Esophagus muscularis mucosa (tissue), 4 donors: ENCODE measurements at regions not wholly inside any gene's neighbourhood (a gene's known extent, or its start where the extent isn't known, plus 50 kb on each side); places are given as distances from the start of the nearest gene placed in this dataset.
A peak's percentile ranks its signal among the peaks of the same experiment; 100 is the strongest.

Experiments used
- DNase-seq: peaks from one replicate; pipeline ENCODE4 v3.0.0-alpha.2; 2017; ENCODE audit errors: extremely low spot score
- H3K27ac ChIP-seq, 4 donors: fragments of 200-600 bp; sonication (generic); replicated peaks in 1 of 4; 1 replicate in 3 of 4; 2 replicates in 1 of 4; pipeline ENCODE4 v1.5.1; 2016 to 2019; ENCODE audit warnings: mild to moderate bottlenecking in 1 of 4
- H3K27me3 ChIP-seq, 4 donors: fragments of 200-600 bp; sonication (generic); one replicate each; pipeline versions ENCODE4 v1.5.1 to v1.6.0; 2016 to 2019
- H3K36me3 ChIP-seq, 4 donors: fragments of 200-600 bp; sonication (generic); one replicate each; pipeline ENCODE4 v1.5.1; 2016 to 2019
- H3K4me1 ChIP-seq, 4 donors: fragments of 200-600 bp; sonication (generic); one replicate each; pipeline ENCODE4 v1.5.1; 2016 to 2019
- H3K4me3 ChIP-seq, 4 donors: fragments of 200-600 bp; sonication (generic); 1 replicate in 2 of 4; 2 replicates in 2 of 4; pipeline ENCODE4 v1.5.1; 2016 to 2019; ENCODE audit warnings: mild to moderate bottlenecking in 4 of 4, moderate library complexity in 1 of 4
- H3K9me3 ChIP-seq, 4 donors: fragments of 200-600 bp; sonication (generic); 1 replicate in 3 of 4; 2 replicates in 1 of 4; pipeline ENCODE4 v1.5.1; 2016 to 2019
- CTCF ChIP-seq, 3 experiments: fragments of 200-600 bp in 2 of 3; fragments of 450-650 bp in 1 of 3; sonication (generic) in 2 of 3; IDR thresholded peaks; one replicate each; pipeline ENCODE4 v1.5.1; 2017 to 2019; ENCODE audit warnings: antibody characterized with exemption in 3 of 3, mild to moderate bottlenecking in 2 of 3, moderate library complexity in 1 of 3
- EP300 ChIP-seq: sonication (generic); formaldehyde crosslinking; IDR thresholded peaks from one replicate; pipeline ENCODE4 v1.6.1; 2017; ENCODE audit warnings: antibody characterized with exemption
- POLR2A ChIP-seq: fragments of 450-650 bp; IDR thresholded peaks from one replicate; pipeline ENCODE4 v1.6.1; 2017; ENCODE audit warnings: antibody characterized with exemption, moderate library complexity, mild to moderate bottlenecking, low read depth
- POLR2AphosphoS5 ChIP-seq, 2 donors: sonication (generic); formaldehyde crosslinking; IDR thresholded peaks; one replicate each; pipeline ENCODE4 v1.6.1; 2017; ENCODE audit warnings: antibody characterized with exemption in 2 of 2
- WGBS: methylation state at CpG from one replicate; pipeline ENCODE4 v1.1.5; 2018; 5-methylcytosine and 5-hydroxymethylcytosine counted together
- intact Hi-C: fragments of 100-400 bp; cut with DNase I; formaldehyde crosslinking; loops from one replicate; pipeline ENCODE4 v1.15.1; 2023

GRCh38 chr2:205878999-205879762, 196.9 kb downstream of the NRP2 start:
- TF ChIP-seq POLR2A: no peak
- peak in 1 of 2 donors; percentile 35 for TF ChIP-seq POLR2AphosphoS5 (IDR thresholded peaks at IDR 0.05)
- no peak for DNase-seq
- Histone ChIP-seq H3K27me3 (no peaks in the 10 kb centered on the region), H3K36me3 (no peaks in the 10 kb centered on the region), H3K27ac (peak overlapping the region; percentile 31 to 72 (median 69)), H3K4me3 (peak overlapping the region in 3 of 4 donors; percentile 12 to 20 (median 16)), H3K9me3 (no peaks in the 10 kb centered on the region), H3K4me1 (peaks cover 0 to 41% (median 30%) of the 10 kb centered on the region in 4 donors)
- 55% methylated on average over 22 of the region's 22 CpGs for WGBS
- intact Hi-C loops: no loop called here

- 93% methylated on average over 3 of the region's 3 CpGs for WGBS
- intact Hi-C loops: no loop called here
Observed at GRCh38 chr2:205877496-205877895, 195.2 kb downstream of the NRP2 start.

GRCh38 chr2:205876127-205876526, 193.8 kb downstream of the NRP2 start:
- intact Hi-C loops: no loop called here
- H3K4me3 ChIP-seq: no peak overlapping the region
- peaks cover 0 to 18% (median 12%) of the 10 kb centered on the region in 4 donors for H3K4me1 ChIP-seq
- TF ChIP-seq POLR2A (no peak), POLR2AphosphoS5 (IDR thresholded peaks at IDR 0.05) (no peak), CTCF (IDR thresholded peaks at IDR 0.05) (no peak), EP300 (no peak)
- no peak overlapping the region for H3K27ac ChIP-seq
- no peak for DNase-seq
- H3K27me3 ChIP-seq: no peaks in the 10 kb centered on the region
- H3K36me3 ChIP-seq: no peaks in the 10 kb centered on the region
- H3K9me3 ChIP-seq: no peaks in the 10 kb centered on the region

More at GRCh38 chr2:205877496-205877895, 195.2 kb downstream of the NRP2 start:
- no peaks in the 10 kb centered on the region for H3K9me3 ChIP-seq
- no peak overlapping the region for H3K4me3 ChIP-seq
- TF ChIP-seq POLR2A (no peak), EP300 (no peak), CTCF (IDR thresholded peaks at IDR 0.05) (no peak), POLR2AphosphoS5 (IDR thresholded peaks at IDR 0.05) (no peak)
- no peak for DNase-seq
- H3K36me3 ChIP-seq: no peaks in the 10 kb centered on the region
- peaks cover 0 to 24% (median 20%) of the 10 kb centered on the region in 4 donors for H3K4me1 ChIP-seq
- H3K27me3 ChIP-seq: no peaks in the 10 kb centered on the region
- no peak overlapping the region for H3K27ac ChIP-seq

GRCh38 chr2:205872716-205873115, 190.4 kb downstream of the NRP2 start:
- H3K4me3 ChIP-seq: no peak overlapping the region
- intact Hi-C loops: loop anchor here (5.0 kb wide), 1 partner anchor 35 kb away; no protein-coding TSS in a partner anchor
- no peak for TF ChIP-seq POLR2A
- TF ChIP-seq POLR2AphosphoS5 (IDR thresholded peaks at IDR 0.05): no peak
- no peak for TF ChIP-seq EP300
- no peak for TF ChIP-seq CTCF (IDR thresholded peaks at IDR 0.05)
- DNase-seq: no peak
- no peaks in the 10 kb centered on the region for H3K36me3 ChIP-seq
- no peaks in the 10 kb centered on the region for H3K27me3 ChIP-seq
- no peaks in the 10 kb centered on the region for H3K9me3 ChIP-seq
- no peaks in the 10 kb centered on the region for H3K4me1 ChIP-seq
- no peak overlapping the region for H3K27ac ChIP-seq

- peaks cover 0 to 16% (median 11%) of the 10 kb centered on the region in 4 donors for H3K4me1 ChIP-seq
- no peak overlapping the region for H3K27ac ChIP-seq
Observed at GRCh38 chr2:205869439-205869838, 187.1 kb downstream of the NRP2 start.

More at GRCh38 chr2:205869439-205869838, 187.1 kb downstream of the NRP2 start:
- Histone ChIP-seq H3K9me3 (no peaks in the 10 kb centered on the region), H3K36me3 (no peaks in the 10 kb centered on the region), H3K4me3 (no peak overlapping the region), H3K27me3 (no peaks in the 10 kb centered on the region)
- intact Hi-C loops: no loop called here
- TF ChIP-seq CTCF (IDR thresholded peaks at IDR 0.05) (no peak), POLR2A (no peak), POLR2AphosphoS5 (IDR thresholded peaks at IDR 0.05) (no peak), EP300 (no peak)
- DNase-seq: no peak
